ENCODE measurements at regions not wholly inside any gene's neighbourhood (a gene's known extent, or its start where the extent isn't known, plus 50 kb on each side); places are given as distances from the start of the nearest gene placed in this dataset.
"Not testable (repeated sequence)": the region's sequence is repeated elsewhere in the genome, so short reads cannot be mapped to it uniquely, and the experiment has no call there.

- DNase-seq = no peak
Observed at GRCh38 chr11:25633230-25633629, 698.7 kb upstream of the ANO3 start.

GRCh38 chr11:25649220-25649619 is 682.7 kb upstream of the ANO3 start:
- DNase-seq = not testable (repeated sequence)

- no peak for DNase-seq
Observed at GRCh38 chr11:25650319-25650718, 681.6 kb upstream of the ANO3 start.

GRCh38 chr11:25655636-25656035 is 676.3 kb upstream of the ANO3 start:
- no peak for DNase-seq

GRCh38 chr11:25658916-25659315 is 673.0 kb upstream of the ANO3 start:
- DNase-seq = no peak

GRCh38 chr11:25659706-25660105 is 672.2 kb upstream of the ANO3 start:
- DNase-seq = no peak

GRCh38 chr11:25667871-25668270 is 664.1 kb upstream of the ANO3 start:
- no peak for DNase-seq

- DNase-seq = no peak
Observed at GRCh38 chr11:25691959-25692358, 640.0 kb upstream of the ANO3 start.

GRCh38 chr11:25702417-25702816 is 629.5 kb upstream of the ANO3 start:
- no peak for DNase-seq

- no peak for DNase-seq
Observed at GRCh38 chr11:25710975-25711374, 621.0 kb upstream of the ANO3 start.

GRCh38 chr11:25727944-25728343 is 604.0 kb upstream of the ANO3 start:
- DNase-seq = no peak

- no peak for DNase-seq
Observed at GRCh38 chr11:25730230-25730629, 601.7 kb upstream of the ANO3 start.

GRCh38 chr11:25733777-25734176 is 598.2 kb upstream of the ANO3 start:
- no peak for DNase-seq

- peak; percentile 17 for DNase-seq
Observed at GRCh38 chr11:25734591-25735211, 597.2 kb upstream of the ANO3 start.

GRCh38 chr11:25737071-25737675 is 594.8 kb upstream of the ANO3 start:
- DNase-seq = no peak

- no peak for DNase-seq
Observed at GRCh38 chr11:25741886-25742285, 590.0 kb upstream of the ANO3 start.

- DNase-seq = no peak
Observed at GRCh38 chr11:25742800-25743199, 589.1 kb upstream of the ANO3 start.

GRCh38 chr11:25755381-25755780 is 576.5 kb upstream of the ANO3 start:
- no peak for DNase-seq

- no peak for DNase-seq
Observed at GRCh38 chr11:25755918-25756584, 575.9 kb upstream of the ANO3 start.

- no peak for DNase-seq
Observed at GRCh38 chr11:25758145-25758661, 573.7 kb upstream of the ANO3 start.

- no peak for DNase-seq
Observed at GRCh38 chr11:25766332-25767015, 565.5 kb upstream of the ANO3 start.

GRCh38 chr11:25769287-25769686 is 562.6 kb upstream of the ANO3 start:
- DNase-seq = no peak

- DNase-seq = no peak
Observed at GRCh38 chr11:25771605-25772004, 560.3 kb upstream of the ANO3 start.

- no peak for DNase-seq
Observed at GRCh38 chr11:25775603-25776002, 556.3 kb upstream of the ANO3 start.

All from NCI-H2171 treated with DMSO at 0.1 percent for 48 hours (cell line).